ENCODE measurements at regions not wholly inside any gene's neighbourhood (a gene's known extent, or its start where the extent isn't known, plus 50 kb on each side); places are given as distances from the start of the nearest gene placed in this dataset.

GRCh38 chr3:159559771-159560170, 428.9 kb upstream of the IL12A start:
- H3K27ac ChIP-seq, result no peak overlapping the region
- DNase-seq (ENCODE audit: low read depth, low spot score), result no peak

DNA sequence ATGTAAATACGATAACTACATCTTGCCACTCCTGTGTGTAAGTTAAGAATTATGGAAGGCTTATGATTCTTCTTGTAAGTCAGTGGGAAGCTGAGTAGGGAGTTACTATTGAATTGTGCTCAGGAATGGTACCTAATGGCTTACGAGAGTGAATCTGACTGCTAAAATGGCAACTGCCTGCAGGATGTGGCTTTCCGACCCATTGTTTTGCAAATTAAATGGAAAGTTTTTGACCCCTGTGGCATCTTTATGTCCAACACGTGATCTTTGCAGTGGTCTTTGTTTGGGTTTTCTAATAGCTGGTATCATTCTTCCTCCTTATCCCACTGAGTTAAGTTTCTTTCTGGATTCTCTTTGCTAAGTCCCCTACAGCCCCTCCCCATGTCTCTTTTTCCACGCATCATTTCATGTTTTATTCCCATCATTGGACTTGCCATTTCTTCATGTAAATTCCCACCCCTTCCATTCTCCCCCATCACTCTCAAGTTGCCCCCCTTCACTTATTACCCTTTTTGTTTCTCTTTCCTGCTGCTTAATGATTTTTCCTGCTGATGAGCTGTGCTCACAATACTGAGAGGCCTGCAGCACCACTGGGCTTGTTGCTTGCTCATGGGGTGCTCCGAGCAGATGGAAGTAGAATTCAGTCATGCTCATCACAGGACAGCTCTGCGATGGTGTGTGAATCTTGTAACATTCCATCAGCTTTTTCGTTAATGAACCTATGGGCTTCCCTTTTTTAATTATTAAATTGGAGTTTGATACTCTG, 428.2 kb upstream of the IL12A start:
- H3K27ac ChIP-seq, result no peak overlapping the region

DNA sequence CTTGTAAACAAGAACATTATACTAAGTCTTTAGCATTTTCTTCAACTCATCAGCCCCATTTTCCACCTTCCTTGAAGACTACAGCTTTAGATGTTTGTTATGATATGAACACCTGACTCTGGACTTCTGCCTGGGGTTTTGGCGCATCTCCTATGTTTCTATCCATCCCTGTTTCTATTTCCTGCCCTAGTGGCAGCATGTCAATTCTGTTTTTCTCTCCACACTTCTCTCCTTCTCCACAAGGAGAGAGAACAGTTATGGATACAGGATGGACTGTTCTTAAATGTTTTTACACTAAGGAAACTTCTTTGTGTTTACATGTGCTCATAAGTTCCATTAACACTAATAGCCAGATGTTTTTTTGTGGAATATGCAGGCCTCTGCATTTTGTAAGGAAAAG, 423.3 kb upstream of the IL12A start:
- no peak for DNase-seq (ENCODE audit: low read depth, low spot score)
- no peak overlapping the region for H3K27ac ChIP-seq

More for the DNA sequence above, 428.2 kb upstream of the IL12A start:
- DNase-seq (ENCODE audit: low read depth, low spot score), result no peak

GRCh38 chr3:159583662-159584061, 405.0 kb upstream of the IL12A start:
- H3K27ac ChIP-seq, result no peak overlapping the region
- DNase-seq (ENCODE audit: low read depth, low spot score), result no peak

GRCh38 chr3:159584421-159584820, 404.2 kb upstream of the IL12A start:
- H3K27ac ChIP-seq, result no peak overlapping the region
- DNase-seq (ENCODE audit: low read depth, low spot score), result no peak

GRCh38 chr3:159586571-159587202, 401.9 kb upstream of the IL12A start:
- no peak for DNase-seq (ENCODE audit: low read depth, low spot score)
- no peak overlapping the region for H3K27ac ChIP-seq

DNA sequence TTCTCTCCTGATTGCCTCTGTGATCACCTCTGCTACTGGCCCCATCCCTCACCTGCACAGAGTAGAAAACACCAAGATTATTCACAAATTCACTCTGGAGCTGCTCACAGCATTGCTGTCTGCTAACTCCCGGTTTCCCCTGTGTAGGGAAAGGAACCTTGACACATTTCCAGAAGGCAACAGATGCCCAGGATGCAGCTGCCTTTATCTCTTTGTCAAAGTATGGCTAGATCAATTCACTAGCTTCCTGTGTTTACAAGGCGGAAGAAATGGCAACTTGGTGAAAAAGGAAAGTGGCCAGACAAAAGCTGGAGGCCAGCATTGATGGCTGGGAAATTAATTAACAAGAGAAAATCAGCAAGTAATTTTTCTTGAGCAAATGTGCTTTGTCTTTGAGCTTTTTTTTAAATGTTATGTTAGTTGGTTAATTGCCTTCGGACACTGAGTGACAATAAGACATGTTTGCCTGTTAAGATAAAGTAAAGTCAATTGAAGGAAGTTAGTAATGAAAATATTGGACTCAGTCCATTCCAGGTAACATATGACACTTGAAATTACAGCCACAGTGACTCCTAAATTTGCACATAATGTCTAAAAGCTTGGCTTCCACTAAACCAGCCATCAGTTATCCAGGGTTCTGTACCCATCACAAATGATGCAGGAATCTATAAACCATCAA, 394.6 kb upstream of the IL12A start:
- no peak overlapping the region for H3K27ac ChIP-seq
- no peak for DNase-seq (ENCODE audit: low read depth, low spot score)

DNA sequence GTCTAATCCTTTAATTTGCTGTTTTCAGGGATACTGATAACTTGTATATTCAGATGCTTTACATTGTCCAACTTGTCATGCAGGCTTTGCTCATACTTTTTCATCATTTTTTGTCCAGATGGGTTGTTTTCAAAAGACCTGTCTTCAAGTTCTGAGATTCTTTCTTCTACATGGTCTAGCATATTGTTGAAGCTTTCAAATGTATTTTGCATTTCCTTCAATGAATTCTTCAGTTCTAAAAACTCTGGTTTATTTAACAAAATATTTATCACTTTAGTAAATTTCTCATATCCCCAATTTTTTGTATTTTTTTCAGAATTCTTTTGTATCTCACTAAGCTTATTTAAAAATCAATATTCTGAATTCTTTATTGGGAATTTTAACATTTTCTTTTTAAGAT, 388.3 kb upstream of the IL12A start:
- no peak for DNase-seq (ENCODE audit: low read depth, low spot score)
- H3K27ac ChIP-seq, result no peak overlapping the region

GRCh38 chr3:159604151-159604581, 384.5 kb upstream of the IL12A start:
- H3K27ac ChIP-seq, result no peak overlapping the region
- no peak for DNase-seq (ENCODE audit: low read depth, low spot score)

DNA sequence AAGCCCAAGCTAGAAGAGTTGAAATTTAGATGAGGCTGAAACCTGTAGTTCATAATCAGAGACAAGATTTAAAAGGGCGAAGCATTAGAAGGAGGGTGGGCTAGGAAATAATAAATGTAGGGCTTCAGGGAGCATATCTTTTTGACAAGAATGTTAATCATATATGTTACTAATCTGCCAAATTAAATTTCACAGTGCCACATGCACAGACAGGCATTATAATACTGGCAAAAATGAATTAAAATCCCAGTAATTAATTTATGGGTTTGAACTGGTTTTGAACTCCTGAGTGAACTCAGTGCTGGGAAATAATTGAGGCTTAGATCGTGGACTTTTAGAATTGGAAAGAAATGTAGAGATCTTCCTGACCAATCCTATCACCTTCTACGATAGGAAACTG, 383.5 kb upstream of the IL12A start:
- DNase-seq (ENCODE audit: low read depth, low spot score), result no peak
- no peak overlapping the region for H3K27ac ChIP-seq

DNA sequence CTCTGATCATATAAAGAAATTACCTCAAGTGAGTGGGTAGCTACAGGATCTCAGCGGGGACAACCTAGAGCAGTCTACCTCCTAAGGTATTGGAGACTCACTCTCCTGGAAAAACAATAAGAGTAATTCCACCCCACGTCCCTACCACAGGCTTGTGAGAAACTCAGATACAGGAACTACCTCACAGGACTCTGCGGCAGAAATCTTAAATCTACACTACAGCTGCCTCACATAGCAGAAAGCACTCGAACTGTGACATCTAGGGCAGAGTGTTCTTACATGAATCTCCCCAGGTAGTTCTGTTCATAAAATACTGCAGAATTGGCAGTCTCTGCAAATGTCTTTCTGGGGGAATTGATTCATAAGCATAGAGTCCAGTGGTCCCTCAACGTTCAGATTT, 382.9 kb upstream of the IL12A start:
- DNase-seq (ENCODE audit: low read depth, low spot score), result no peak

DNA sequence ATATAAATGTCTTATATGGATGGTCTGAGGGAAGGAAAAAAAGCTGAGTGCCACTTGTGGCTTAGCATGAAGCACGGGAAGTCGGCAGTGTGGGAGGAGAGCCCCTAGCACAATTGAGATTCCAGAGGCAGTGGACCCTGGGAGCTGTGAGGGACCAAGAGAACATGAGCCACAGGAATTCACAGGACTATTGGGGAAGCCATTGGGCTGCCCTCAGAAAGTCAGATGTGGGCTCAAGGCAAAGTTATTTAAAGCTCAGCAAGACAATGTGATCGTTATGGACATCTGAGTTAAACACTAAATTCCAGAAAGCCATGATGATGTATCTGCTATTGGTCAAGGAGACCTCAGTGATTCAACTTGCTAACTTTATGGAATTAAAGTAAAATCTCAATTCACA, 380.8 kb upstream of the IL12A start:
- no peak overlapping the region for H3K27ac ChIP-seq
- no peak for DNase-seq (ENCODE audit: low read depth, low spot score)

More for the DNA sequence above, 382.9 kb upstream of the IL12A start:
- no peak overlapping the region for H3K27ac ChIP-seq

DNA sequence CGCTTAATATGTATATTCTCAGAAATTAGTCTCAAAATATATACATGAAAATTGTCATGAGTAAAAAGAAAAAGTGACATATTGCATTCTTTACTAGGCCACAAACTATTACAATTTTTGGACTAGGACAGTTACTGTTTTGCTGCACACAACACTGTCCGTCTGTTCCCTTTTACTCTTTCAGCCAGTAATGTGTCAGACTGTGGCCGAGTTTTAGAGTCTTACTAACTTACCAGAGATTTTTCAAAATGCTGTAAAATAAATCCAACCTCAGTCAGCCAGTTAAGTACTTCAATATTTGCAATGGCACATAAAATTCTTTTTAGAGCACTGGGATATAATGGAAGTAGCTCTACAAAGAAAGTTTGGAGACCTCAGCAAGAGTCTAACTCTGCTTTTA, 380.3 kb upstream of the IL12A start:
- no peak for DNase-seq (ENCODE audit: low read depth, low spot score)
- H3K27ac ChIP-seq, result no peak overlapping the region

GRCh38 chr3:159609625-159610024, 379.0 kb upstream of the IL12A start:
- H3K27ac ChIP-seq, result no peak overlapping the region
- no peak for DNase-seq (ENCODE audit: low read depth, low spot score)

DNA sequence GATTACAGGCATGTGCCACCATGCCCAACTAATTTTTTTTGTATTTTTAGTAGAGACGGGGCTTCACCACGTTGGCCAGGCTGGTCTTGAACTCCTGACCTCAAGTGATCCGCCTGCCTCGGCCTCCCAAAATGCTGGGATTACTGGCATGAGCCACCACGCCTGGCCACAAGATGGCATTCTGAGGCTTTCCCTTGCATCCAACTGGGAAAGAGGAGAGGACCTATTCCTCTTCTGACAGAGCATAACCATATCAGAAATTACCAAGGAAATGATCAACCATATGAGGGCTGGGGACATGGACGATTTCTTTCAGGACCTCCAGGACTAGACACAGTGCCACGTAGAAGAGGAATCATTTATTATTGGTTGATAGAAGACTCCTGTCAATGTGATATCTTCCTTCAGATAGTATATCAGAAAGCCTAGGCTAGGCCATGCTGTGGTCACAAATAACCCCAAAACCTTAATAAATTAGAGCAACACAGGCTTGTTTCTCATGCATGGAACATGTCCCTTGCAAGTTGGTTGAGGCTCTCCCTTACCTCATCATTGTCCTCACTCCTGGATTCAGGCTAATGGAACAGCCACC, 372.3 kb upstream of the IL12A start:
- no peak for DNase-seq (ENCODE audit: low read depth, low spot score)
- no peak overlapping the region for H3K27ac ChIP-seq

- DNase-seq (ENCODE audit: low read depth, low spot score), result no peak
- no peak overlapping the region for H3K27ac ChIP-seq
Observed at GRCh38 chr3:159619341-159619885, 369.2 kb upstream of the IL12A start.

- no peak for DNase-seq (ENCODE audit: low read depth, low spot score)
- H3K27ac ChIP-seq, result no peak overlapping the region
Observed at GRCh38 chr3:159620281-159620680, 368.4 kb upstream of the IL12A start.

DNA sequence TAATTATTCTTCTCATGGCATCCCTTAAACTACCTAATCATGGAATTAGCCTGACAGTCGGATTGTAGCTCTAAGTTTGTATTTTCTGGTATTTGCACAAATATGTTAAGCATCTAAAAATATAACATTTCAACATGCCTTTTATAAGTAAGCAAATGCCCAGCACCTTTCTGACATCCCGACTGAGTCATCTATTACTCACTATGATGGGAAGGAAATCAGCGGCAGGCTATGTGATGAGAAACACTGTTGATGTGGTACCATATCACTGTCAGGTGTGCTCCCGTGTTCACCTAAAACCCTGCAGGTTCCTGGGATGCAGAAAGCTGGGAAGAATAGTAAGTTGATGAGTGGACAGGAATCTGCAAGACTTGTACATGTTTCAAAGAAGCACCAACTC, 367.8 kb upstream of the IL12A start:
- DNase-seq (ENCODE audit: low read depth, low spot score), result peak; percentile 37
- no peak overlapping the region for H3K27ac ChIP-seq

DNA sequence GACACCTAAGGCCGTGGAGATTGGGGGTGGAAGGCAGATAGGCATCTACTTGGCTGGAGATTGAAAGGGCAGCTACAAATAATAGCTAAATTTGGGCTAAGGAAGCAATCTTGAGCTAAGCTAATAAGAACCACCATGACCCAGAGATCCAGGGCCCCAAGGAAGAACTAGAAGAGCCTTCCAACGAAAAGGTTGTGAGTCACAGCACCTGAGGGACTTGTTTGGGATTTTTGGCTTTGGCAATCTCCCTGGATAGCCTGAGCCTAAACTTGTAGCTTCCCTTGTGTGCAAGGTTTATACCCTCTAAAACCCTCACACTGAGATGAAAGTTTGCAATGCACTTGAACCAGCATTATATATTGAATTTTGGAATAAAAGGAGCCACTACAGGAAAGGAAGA, 364.0 kb upstream of the IL12A start:
- no peak for DNase-seq (ENCODE audit: low read depth, low spot score)
- no peak overlapping the region for H3K27ac ChIP-seq

- no peak overlapping the region for H3K27ac ChIP-seq
- DNase-seq (ENCODE audit: low read depth, low spot score), result no peak
Observed at GRCh38 chr3:159625594-159625993, 363.0 kb upstream of the IL12A start.

- no peak overlapping the region for H3K27ac ChIP-seq
- DNase-seq (ENCODE audit: low read depth, low spot score), result no peak
Observed at GRCh38 chr3:159626598-159626997, 362.0 kb upstream of the IL12A start.

Data from epithelial cell of prostate (primary cell).